CD14-positive monocyte (primary cell): ENCODE measurements at regions not wholly inside any gene's neighbourhood (a gene's known extent, or its start where the extent isn't known, plus 50 kb on each side); places are given as distances from the start of the nearest gene placed in this dataset.

Experiments
- DNase-seq, 3 donors: peaks; one replicate each; pipeline ENCODE4 v3.0.0-alpha.2; 2011 to 2022
- H2AFZ ChIP-seq: 2 replicates; pipeline ENCODE4 v1.6.0; 2012; ENCODE audit warnings: mild to moderate bottlenecking, low read depth, low read length, inconsistent platforms; ENCODE audit not compliant: insufficient read depth, poor library complexity, severe bottlenecking
- H3K27ac ChIP-seq, 2 donors: 1 replicate in 1 of 2; 2 replicates in 1 of 2; pipeline ENCODE4 v1.5.1; 2012 to 2013; ENCODE audit warnings: low read length in 2 of 2, control low read depth in 1 of 2, inconsistent platforms in 1 of 2, low read depth in 1 of 2, mild to moderate bottlenecking in 1 of 2
- H3K27me3 ChIP-seq, 2 donors: one replicate each; pipeline versions ENCODE4 v1.6.0 to v1.6.1; 2011 to 2013; ENCODE audit warnings: low read length in 2 of 2; ENCODE audit not compliant: control insufficient read depth in 2 of 2, insufficient read depth in 2 of 2
- H3K36me3 ChIP-seq, 2 donors: replicated peaks in 1 of 2; 1 replicate in 1 of 2; 2 replicates in 1 of 2; pipeline versions ENCODE4 v1.5.1 to v1.6.1; 2012 to 2013; ENCODE audit warnings: low read length in 2 of 2, control low read depth in 1 of 2, inconsistent platforms in 1 of 2, mild to moderate bottlenecking in 1 of 2; ENCODE audit not compliant: insufficient read depth in 2 of 2, control insufficient read depth in 1 of 2
- H3K4me1 ChIP-seq, 2 donors: 1 replicate in 1 of 2; 2 replicates in 1 of 2; pipeline versions ENCODE4 v1.5.1 to v1.6.1; 2012 to 2013; ENCODE audit warnings: low read length in 2 of 2, control low read depth in 1 of 2, inconsistent platforms in 1 of 2, mild to moderate bottlenecking in 1 of 2, moderate library complexity in 1 of 2; ENCODE audit not compliant: insufficient read depth in 2 of 2, control insufficient read depth in 1 of 2
- H3K4me2 ChIP-seq: replicated peaks from 2 replicates; pipeline ENCODE3; 2012; ENCODE audit warnings: low read length, moderate library complexity, mild to moderate bottlenecking; ENCODE audit not compliant: poor library complexity, severe bottlenecking; ENCODE audit errors: extremely low read depth
- H3K4me3 ChIP-seq, 3 experiments: fragments of 200-600 bp in 1 of 3; sonication (generic) in 1 of 3; replicated peaks in 1 of 3; 1 replicate in 2 of 3; 2 replicates in 1 of 3; pipeline ENCODE4 v1.5.1; 2011 to 2013; ENCODE audit warnings: low read length in 3 of 3, mild to moderate bottlenecking in 3 of 3, control low read depth in 2 of 3, low read depth in 2 of 3, inconsistent platforms in 1 of 3, moderate library complexity in 1 of 3
- H3K79me2 ChIP-seq: 2 replicates; pipeline ENCODE4 v1.6.0; 2012; ENCODE audit warnings: mild to moderate bottlenecking, control low read depth, inconsistent platforms, low read length, moderate library complexity; ENCODE audit not compliant: insufficient read depth
- H3K9ac ChIP-seq: 2 replicates; pipeline ENCODE4 v1.6.0; 2017; ENCODE audit warnings: low read length, mild to moderate bottlenecking; ENCODE audit not compliant: insufficient read depth, poor library complexity, severe bottlenecking
- H3K9me3 ChIP-seq, 2 donors: replicated peaks in 1 of 2; 1 replicate in 1 of 2; 2 replicates in 1 of 2; pipeline versions ENCODE4 v1.5.1 to v1.6.1; 2012 to 2013; ENCODE audit warnings: low read length in 2 of 2, control low read depth in 1 of 2; ENCODE audit not compliant: control insufficient read depth in 1 of 2, insufficient read depth in 1 of 2
- H4K20me1 ChIP-seq: 2 replicates; pipeline ENCODE4 v1.6.0; 2012; ENCODE audit warnings: mild to moderate bottlenecking, low read length, control low read depth, moderate library complexity; ENCODE audit not compliant: insufficient read depth
- H3K27ac Mint-ChIP-seq, 7 donors: one replicate each; pipeline ENCODE4 v1.8.0; 2020; ENCODE audit warnings: mild to moderate bottlenecking in 7 of 7, mixed read lengths in 7 of 7, moderate library complexity in 6 of 7, inconsistent platforms in 2 of 7
- H3K27me3 Mint-ChIP-seq, 3 donors: one replicate each; pipeline ENCODE4 v1.8.0; 2021 to 2022; ENCODE audit warnings: low read depth in 3 of 3, mild to moderate bottlenecking in 3 of 3, mixed read lengths in 3 of 3, moderate library complexity in 3 of 3, inconsistent platforms in 1 of 3
- H3K36me3 Mint-ChIP-seq, 2 donors: one replicate each; pipeline ENCODE4 v1.8.0; 2020; ENCODE audit warnings: mixed read lengths in 2 of 2, inconsistent platforms in 1 of 2, mild to moderate bottlenecking in 1 of 2
- H3K4me1 Mint-ChIP-seq: one replicate; pipeline ENCODE4 v1.8.0; 2020; ENCODE audit warnings: mild to moderate bottlenecking, mixed read lengths
- H3K4me3 Mint-ChIP-seq, 2 donors: one replicate each; pipeline ENCODE4 v1.8.0; 2020; ENCODE audit warnings: mild to moderate bottlenecking in 2 of 2, mixed read lengths in 2 of 2, moderate library complexity in 1 of 2
- H3K9me3 Mint-ChIP-seq, 7 donors: one replicate each; pipeline ENCODE4 v1.8.0; 2020 to 2022; ENCODE audit warnings: mixed read lengths in 7 of 7, mild to moderate bottlenecking in 6 of 7, moderate library complexity in 6 of 7, inconsistent platforms in 2 of 7
- WGBS: methylation state at CpG from one replicate; pipeline ENCODE4 v1.1.5; 2013; ENCODE audit warnings: missing lambda C conversion rate; ENCODE audit not compliant: insufficient coverage; 5-methylcytosine and 5-hydroxymethylcytosine counted together
- intact Hi-C, 2 donors: fragments of 100-400 bp; cut with micrococcal nuclease; formaldehyde crosslinking; loops; one replicate each; pipeline versions ENCODE4 v1.15.0 to v1.15.1; 2023
- TF ChIP-seq, protein P1 (sequence below): fragments of 200-600 bp; IDR thresholded peaks from one replicate; pipeline ENCODE4 v1.8.0; 2022; ENCODE audit warnings: antibody characterized with exemption, mild to moderate bottlenecking

DNA sequence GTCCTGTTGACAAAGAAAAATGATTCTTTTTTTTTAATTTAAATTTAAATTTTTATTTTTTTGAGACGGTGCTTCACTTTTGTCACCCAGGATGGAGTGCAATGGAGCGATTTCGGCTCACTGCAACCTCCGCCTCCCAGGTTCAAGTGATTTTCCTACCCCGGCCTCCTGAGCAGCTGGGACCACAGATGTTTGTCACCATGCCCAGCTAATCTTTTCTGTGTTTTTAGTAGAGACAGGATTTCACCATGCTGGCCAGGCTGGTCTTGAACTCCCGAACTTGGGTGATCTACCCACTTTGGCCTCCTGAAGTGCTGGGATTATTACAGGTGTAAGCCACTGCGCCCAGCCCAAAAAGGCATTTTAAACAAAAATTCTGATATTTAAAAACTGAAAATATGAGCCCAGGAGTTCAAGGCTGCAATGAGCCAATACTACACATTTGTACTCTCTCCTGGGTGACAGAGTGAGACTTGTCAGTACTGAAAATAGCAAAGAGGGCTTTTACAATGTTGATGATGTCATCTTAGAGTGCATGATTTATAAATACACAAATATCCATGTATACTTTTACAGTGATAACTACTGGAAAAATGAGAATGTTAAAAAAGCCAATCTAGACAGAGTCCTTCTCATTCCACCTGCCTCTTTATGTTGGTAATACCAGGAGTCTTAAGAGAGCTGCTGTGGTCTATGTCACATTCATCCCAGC is 56.0 kb upstream of the STUM start:
- Histone ChIP-seq H3K4me2 (no peak overlapping the region), H3K9ac (no peak overlapping the region), H3K27ac (no peak overlapping the region), H3K79me2 (no peaks in the 10 kb centered on the region), H3K27me3 (no peaks in the 10 kb centered on the region), H3K4me3 (no peak overlapping the region), H2AFZ (no peak overlapping the region), H3K9me3 (no peaks in the 10 kb centered on the region), H4K20me1 (no peaks in the 10 kb centered on the region), H3K4me1 (no peaks in the 10 kb centered on the region), H3K36me3 (no peaks in the 10 kb centered on the region)
- H3K36me3 Mint-ChIP-seq: no peaks in the 10 kb centered on the region
- intact Hi-C loops: no loop called here
- 100% methylated on average over 4 of the region's 7 CpGs for WGBS
- TF ChIP-seq, protein P1, sequence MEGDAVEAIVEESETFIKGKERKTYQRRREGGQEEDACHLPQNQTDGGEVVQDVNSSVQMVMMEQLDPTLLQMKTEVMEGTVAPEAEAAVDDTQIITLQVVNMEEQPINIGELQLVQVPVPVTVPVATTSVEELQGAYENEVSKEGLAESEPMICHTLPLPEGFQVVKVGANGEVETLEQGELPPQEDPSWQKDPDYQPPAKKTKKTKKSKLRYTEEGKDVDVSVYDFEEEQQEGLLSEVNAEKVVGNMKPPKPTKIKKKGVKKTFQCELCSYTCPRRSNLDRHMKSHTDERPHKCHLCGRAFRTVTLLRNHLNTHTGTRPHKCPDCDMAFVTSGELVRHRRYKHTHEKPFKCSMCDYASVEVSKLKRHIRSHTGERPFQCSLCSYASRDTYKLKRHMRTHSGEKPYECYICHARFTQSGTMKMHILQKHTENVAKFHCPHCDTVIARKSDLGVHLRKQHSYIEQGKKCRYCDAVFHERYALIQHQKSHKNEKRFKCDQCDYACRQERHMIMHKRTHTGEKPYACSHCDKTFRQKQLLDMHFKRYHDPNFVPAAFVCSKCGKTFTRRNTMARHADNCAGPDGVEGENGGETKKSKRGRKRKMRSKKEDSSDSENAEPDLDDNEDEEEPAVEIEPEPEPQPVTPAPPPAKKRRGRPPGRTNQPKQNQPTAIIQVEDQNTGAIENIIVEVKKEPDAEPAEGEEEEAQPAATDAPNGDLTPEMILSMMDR: no peak
- no peak for DNase-seq
- H3K4me3 Mint-ChIP-seq: no peak overlapping the region
- H3K27ac Mint-ChIP-seq: no peak overlapping the region
- peaks cover 2 to 5% (median 5%) of the 10 kb centered on the region in 3 donors for H3K27me3 Mint-ChIP-seq
- H3K9me3 Mint-ChIP-seq: no peaks in the 10 kb centered on the region
- no peaks in the 10 kb centered on the region for H3K4me1 Mint-ChIP-seq

DNA sequence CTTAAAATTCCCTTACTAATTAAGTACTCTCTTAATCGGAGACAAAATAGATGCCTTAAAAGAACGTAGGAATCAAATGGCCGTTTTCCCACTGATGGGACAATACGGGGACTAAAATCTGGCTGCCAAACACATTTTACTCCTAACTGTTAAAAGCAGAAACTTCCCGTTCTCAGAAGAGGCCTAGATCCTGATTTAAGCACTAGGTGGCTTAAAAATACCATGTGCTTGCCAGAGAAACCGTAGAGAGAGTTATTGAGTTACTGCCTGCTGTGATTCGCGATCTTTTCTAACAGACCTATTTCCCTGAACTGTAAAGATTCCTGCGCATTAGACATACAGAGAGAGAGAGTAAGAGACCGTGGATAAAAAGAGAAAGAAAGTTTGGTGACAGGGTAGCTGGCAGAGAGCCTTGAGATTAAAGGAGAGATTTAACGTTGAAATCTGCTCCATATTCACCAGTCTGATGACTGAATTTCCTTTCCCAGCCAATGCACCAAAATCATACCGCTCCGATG is 54.4 kb upstream of the STUM start:
- Mint-ChIP-seq H3K4me3 (no peak overlapping the region), H3K4me1 (no peaks in the 10 kb centered on the region), H3K9me3 (no peaks in the 10 kb centered on the region), H3K36me3 (no peaks in the 10 kb centered on the region), H3K27me3 (peaks cover 3 to 5% (median 5%) of the 10 kb centered on the region in 3 donors), H3K27ac (no peak overlapping the region)
- DNase-seq: no peak
- H3K4me2 ChIP-seq: no peak overlapping the region
- no peak overlapping the region for H3K27ac ChIP-seq
- WGBS: 68% methylated on average over 4 of the region's 13 CpGs
- no peaks in the 10 kb centered on the region for H3K36me3 ChIP-seq
- no peak overlapping the region for H3K9ac ChIP-seq
- H3K27me3 ChIP-seq: no peaks in the 10 kb centered on the region
- no peaks in the 10 kb centered on the region for H3K79me2 ChIP-seq
- H3K4me1 ChIP-seq: no peaks in the 10 kb centered on the region
- H3K9me3 ChIP-seq: no peaks in the 10 kb centered on the region
- H3K4me3 ChIP-seq: no peak overlapping the region
- intact Hi-C loops: no loop called here
- no peaks in the 10 kb centered on the region for H4K20me1 ChIP-seq
- TF ChIP-seq, protein P1: no peak
- no peak overlapping the region for H2AFZ ChIP-seq
